GM12878 (cell line): ENCODE measurements at regions not wholly inside any gene's neighbourhood (a gene's known extent, or its start where the extent isn't known, plus 50 kb on each side); places are given as distances from the start of the nearest gene placed in this dataset.

ENCODE experiments used
- ATAC-seq: fragments of 200-7000 bp; cut with Tn5 transposase; 3 replicates; pipeline ENCODE4 v1.9.1; 2020; ENCODE audit warnings: mild to moderate bottlenecking, moderate library complexity
- BruUV-seq: library from RNA; stranded (reverse); fragments of 400-500 nt; replicated peaks from 2 replicates; lab custom pipeline; 2021; lab: Mats Ljungman, UMichigan
- CTCF ChIA-PET: fragments of 300-600 bp; sonication (Branson Sonifier 250); formaldehyde crosslinking; extraction: SDS; loops from one replicate; lab custom pipeline; 2021; ENCODE audit warnings: inconsistent platforms; lab: Yijun Ruan, JAX
- POLR2A ChIA-PET: fragments of 350-600 bp; formaldehyde crosslinking; extraction: SDS; loops from one replicate; lab custom pipeline; 2021; ENCODE audit warnings: inconsistent platforms; lab: Charles Lee
- RAD21 ChIA-PET: fragments of 300-600 bp; sonication (Branson Sonifier 250); formaldehyde crosslinking; loops from one replicate; lab custom pipeline; 2023; ENCODE audit warnings: antibody characterized with exemption; ENCODE audit not compliant: unreplicated experiment; lab: Charles Lee
- SMC1A ChIA-PET: fragments of 300-600 bp; sonication (Branson Sonifier 250); formaldehyde crosslinking; loops from one replicate; lab custom pipeline; 2023; ENCODE audit not compliant: unreplicated experiment, uncharacterized antibody; lab: Charles Lee
- DNase-seq: peaks from one replicate; pipeline ENCODE4 v3.0.0-alpha.2; 2011; ENCODE audit warnings: low read depth, low spot score
- FAIRE-seq: peaks from 3 replicates; lab custom pipeline; 2011; peaks lifted over from hg19 to GRCh38; lab: Jason Lieb, UNC
- H2AFZ ChIP-seq: 2 replicates; pipeline ENCODE4 v1.6.0; 2011; ENCODE audit warnings: low read depth, low read length, control low read depth; ENCODE audit not compliant: control insufficient read depth
- H3K27ac ChIP-seq: 2 replicates; pipeline ENCODE4 v1.5.1; 2011; ENCODE audit warnings: control low read depth; ENCODE audit not compliant: control insufficient read depth, insufficient read depth
- H3K27me3 ChIP-seq, 2 experiments: replicated peaks in 1 of 2; 2 replicates each; pipeline versions ENCODE4 v1.6.0 to v1.6.1; 2011; ENCODE audit warnings: low read length in 1 of 2; ENCODE audit not compliant: control insufficient read depth in 2 of 2, insufficient read depth in 2 of 2
- H3K36me3 ChIP-seq, 2 experiments: 2 replicates each; pipeline ENCODE4 v1.5.1; 2011; ENCODE audit warnings: low read length in 1 of 2; ENCODE audit not compliant: control insufficient read depth in 2 of 2, insufficient read depth in 2 of 2
- H3K4me1 ChIP-seq: 2 replicates; pipeline ENCODE4 v1.6.1; 2011; ENCODE audit warnings: mild to moderate bottlenecking, low read length, moderate library complexity, mixed read lengths; ENCODE audit not compliant: control insufficient read depth, insufficient read depth
- H3K4me2 ChIP-seq: 2 replicates; pipeline ENCODE4 v1.6.0; 2011; ENCODE audit warnings: control low read depth; ENCODE audit not compliant: control insufficient read depth, insufficient read depth
- H3K4me3 ChIP-seq: fragments of 200-600 bp; sonication (generic); 2 replicates; pipeline ENCODE4 v1.5.1; 2016
- H3K79me2 ChIP-seq: 2 replicates; pipeline ENCODE4 v1.6.0; 2011; ENCODE audit warnings: low read length; ENCODE audit not compliant: control insufficient read depth, insufficient read depth
- H3K9ac ChIP-seq: 2 replicates; pipeline ENCODE4 v1.8.0; 2011; ENCODE audit warnings: low read length, control low read depth, mixed read lengths; ENCODE audit not compliant: control insufficient read depth, insufficient read depth
- H3K9me3 ChIP-seq: replicated peaks from 3 replicates; pipeline ENCODE4 v1.5.1; 2011; ENCODE audit warnings: mild to moderate bottlenecking, low read length; ENCODE audit not compliant: control insufficient read depth, insufficient read depth
- H4K20me1 ChIP-seq: 2 replicates; pipeline ENCODE4 v1.6.0; 2011; ENCODE audit not compliant: control insufficient read depth, insufficient read depth
- ATF3 ChIP-seq: IDR thresholded peaks from 2 replicates; pipeline ENCODE4 v1.6.1; 2011; ENCODE audit warnings: low read depth, mild to moderate bottlenecking, low read length, moderate library complexity, borderline replicate concordance; ENCODE audit errors: extremely low read depth
- BRCA1 ChIP-seq: IDR thresholded peaks from 2 replicates; pipeline ENCODE4 v1.6.1; 2011; ENCODE audit warnings: low read depth, low read length, improper control_type of control experiment
- CBX5 ChIP-seq: sonication (generic); IDR thresholded peaks from 2 replicates; pipeline ENCODE4 v1.6.1; 2016; ENCODE audit warnings: low read depth, moderate library complexity, mild to moderate bottlenecking, inconsistent platforms
- FOXK2 ChIP-seq: fragments of 450-650 bp; IDR thresholded peaks from 2 replicates; pipeline ENCODE4 v1.6.1; 2017; ENCODE audit warnings: mild to moderate bottlenecking, moderate library complexity
- GABPA ChIP-seq: IDR thresholded peaks from 2 replicates; pipeline ENCODE4 v1.6.1; 2014; ENCODE audit warnings: antibody characterized with exemption, low read depth, mild to moderate bottlenecking, inconsistent platforms
- JUNB ChIP-seq: IDR thresholded peaks from 2 replicates; pipeline ENCODE4 v1.6.1; 2016; ENCODE audit warnings: antibody characterized with exemption, mild to moderate bottlenecking
- KDM1A ChIP-seq: fragments of 200-600 bp; sonication (generic); IDR thresholded peaks from 2 replicates; pipeline ENCODE4 v1.6.1; 2016; ENCODE audit warnings: borderline replicate concordance
- MTA2 ChIP-seq: fragments of 450-650 bp; IDR thresholded peaks from 2 replicates; pipeline ENCODE4 v1.6.1; 2016; ENCODE audit warnings: low read depth, mild to moderate bottlenecking, moderate library complexity
- PAX8 ChIP-seq: fragments of 450-650 bp; IDR thresholded peaks from 2 replicates; pipeline ENCODE4 v1.6.1; 2017; ENCODE audit warnings: mild to moderate bottlenecking, moderate library complexity
- POLR2AphosphoS5 ChIP-seq: IDR thresholded peaks from 2 replicates; pipeline ENCODE4 v1.6.1; 2011; ENCODE audit warnings: mild to moderate bottlenecking, low read length, inconsistent platforms
- RELA ChIP-seq: fragments of 450-650 bp; IDR thresholded peaks from 2 replicates; pipeline ENCODE4 v1.8.0; 2014; ENCODE audit warnings: borderline replicate concordance; ENCODE audit not compliant: partially characterized antibody
- SIN3A ChIP-seq: IDR thresholded peaks from 2 replicates; pipeline ENCODE4 v1.6.1; 2012; ENCODE audit warnings: low read depth, low read length, improper control_type of control experiment
- SREBF2 ChIP-seq: IDR thresholded peaks from 2 replicates; pipeline ENCODE4 v1.6.1; 2012; ENCODE audit warnings: mild to moderate bottlenecking, low read length
- ZNF687 ChIP-seq: fragments of 450-650 bp; IDR thresholded peaks from 2 replicates; pipeline ENCODE4 v1.6.1; 2017; ENCODE audit warnings: mild to moderate bottlenecking, moderate library complexity
- WGBS: methylation state at CpG from one replicate; pipeline ENCODE4 v1.1.6; 2016; ENCODE audit warnings: low lambda C conversion rate; ENCODE audit not compliant: insufficient replicate concordance, insufficient coverage; ENCODE audit errors: missing lambda C conversion rate; 5-methylcytosine and 5-hydroxymethylcytosine counted together
- in situ Hi-C: fragments of 300-500 bp; cut with MboI; formaldehyde crosslinking; loops from 9 replicates; pipeline ENCODE4 v1.14.3; 2018; ENCODE audit warnings: mixed read lengths
- intact Hi-C: fragments of 100-400 bp; cut with micrococcal nuclease; formaldehyde crosslinking; loops from one replicate; pipeline ENCODE4 v1.14.2; 2022; ENCODE audit not compliant: unreplicated experiment
- TF ChIP-seq, protein P1 (sequence below): IDR thresholded peaks from 2 replicates; pipeline ENCODE4 v1.6.1; 2011; ENCODE audit warnings: borderline replicate concordance, low read depth, mild to moderate bottlenecking, moderate library complexity, low read length; ENCODE audit not compliant: insufficient read depth, poor library complexity, severe bottlenecking
- TF ChIP-seq, protein P2 (sequence below): IDR thresholded peaks from 2 replicates; pipeline ENCODE4 v1.6.1; 2011; ENCODE audit warnings: borderline replicate concordance, low read depth, mild to moderate bottlenecking, moderate library complexity, mixed read lengths, low read length; ENCODE audit not compliant: insufficient read depth; ENCODE audit errors: extremely low read length

DNA sequence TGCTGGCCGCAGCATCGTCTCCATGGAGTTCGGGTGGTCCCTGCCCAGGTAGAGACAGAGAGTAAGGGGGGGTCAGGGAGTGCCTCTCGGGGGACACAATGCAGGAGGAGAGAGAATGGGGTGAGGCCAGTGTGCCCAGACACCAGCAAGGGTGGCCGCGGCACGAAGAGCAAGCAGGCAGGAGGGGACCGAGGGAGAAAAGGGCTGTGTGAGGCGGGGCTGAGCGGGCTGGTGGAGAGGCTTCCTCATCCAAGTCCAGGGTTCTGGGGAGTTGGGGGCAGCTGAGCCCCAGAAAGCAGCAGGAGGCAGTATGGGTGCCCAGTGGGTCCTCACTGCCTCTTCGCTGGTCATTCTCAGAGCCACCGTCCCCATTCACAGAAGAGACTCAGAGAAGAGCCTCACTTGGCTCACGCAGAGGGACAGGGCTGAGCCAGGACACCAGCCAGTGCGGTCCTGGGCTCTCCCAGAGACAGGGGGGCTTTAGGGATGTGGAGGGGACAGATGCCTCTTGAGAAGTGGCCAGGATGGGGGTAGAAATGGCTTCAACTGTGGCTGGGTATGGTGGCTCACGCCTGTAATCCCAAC, 78.9 kb downstream of the MICALL2 start (continued):
- no peak for TF ChIP-seq POLR2AphosphoS5

DNA sequence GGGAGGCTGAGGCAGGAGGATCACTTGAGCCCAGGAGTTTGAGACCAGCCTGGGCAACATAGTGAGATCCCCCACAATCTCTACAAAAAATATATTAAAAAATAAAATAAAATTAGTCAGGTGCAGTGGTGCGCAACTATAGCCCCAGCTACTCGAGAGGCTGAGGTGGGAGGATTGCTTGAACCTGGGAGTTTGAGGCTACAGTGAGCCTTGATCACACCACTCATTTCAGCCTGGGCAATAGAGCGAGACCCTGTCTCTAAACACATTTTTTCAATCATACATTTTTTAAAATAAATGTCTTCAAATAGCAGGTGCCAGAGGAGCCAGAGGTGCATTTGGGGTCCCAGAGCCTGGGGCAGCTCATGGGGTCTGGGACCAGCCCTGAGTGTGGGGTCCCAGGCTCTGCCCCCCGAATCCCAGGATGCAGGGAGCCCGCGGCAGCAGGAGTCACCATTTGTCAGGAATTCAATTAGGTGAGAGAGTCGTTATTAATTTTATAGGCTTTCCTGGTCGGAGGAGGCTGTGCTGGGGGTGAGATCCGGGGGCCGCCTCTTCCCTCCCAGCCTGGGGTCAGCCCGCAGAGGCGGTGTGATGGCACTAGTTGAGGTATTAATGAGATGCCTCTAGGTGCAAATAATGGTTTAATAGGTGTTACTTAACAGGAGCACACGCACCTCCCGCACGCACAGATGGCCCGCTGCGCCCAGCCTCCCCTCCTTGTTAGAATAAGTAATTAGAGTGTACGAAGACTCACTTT, 78.3 kb downstream of the MICALL2 start:
- in situ Hi-C loops (no loop called here), intact Hi-C loops (no loop called here)
- Histone ChIP-seq H3K9ac (no peak overlapping the region), H2AFZ (no peak overlapping the region), H4K20me1 (no peaks in the 10 kb centered on the region), H3K9me3 (no peaks in the 10 kb centered on the region), H3K4me3 (no peak overlapping the region), H3K4me1 (no peaks in the 10 kb centered on the region), H3K36me3 (no peaks in the 10 kb centered on the region), H3K79me2 (no peaks in the 10 kb centered on the region), H3K4me2 (no peak overlapping the region), H3K27ac (no peak overlapping the region), H3K27me3 (no peaks in the 10 kb centered on the region)
- WGBS = 51% methylated on average over 18 of the region's 18 CpGs
- ChIA-PET CTCF (no interaction called here), SMC1A (no interaction called here), POLR2A (interaction anchor here (0.6 to 0.7 kb wide), 2 partner anchors 83 to 559 kb away, joined by 6 to 7 read pairs; no protein-coding TSS in a partner anchor), RAD21 (no interaction called here)
- no TSS peak for BruUV-seq
- DNase-seq (no peak), FAIRE-seq (no peak), ATAC-seq (no peak)
- TF ChIP-seq GABPA = no peak
- no peak for TF ChIP-seq CBX5
- TF ChIP-seq RELA = no peak
- no peak for TF ChIP-seq MTA2
- TF ChIP-seq KDM1A = no peak
- TF ChIP-seq ZNF687 = no peak
- TF ChIP-seq PAX8 = no peak
- no peak for TF ChIP-seq SREBF2
- no peak for TF ChIP-seq JUNB
- TF ChIP-seq, protein P1, sequence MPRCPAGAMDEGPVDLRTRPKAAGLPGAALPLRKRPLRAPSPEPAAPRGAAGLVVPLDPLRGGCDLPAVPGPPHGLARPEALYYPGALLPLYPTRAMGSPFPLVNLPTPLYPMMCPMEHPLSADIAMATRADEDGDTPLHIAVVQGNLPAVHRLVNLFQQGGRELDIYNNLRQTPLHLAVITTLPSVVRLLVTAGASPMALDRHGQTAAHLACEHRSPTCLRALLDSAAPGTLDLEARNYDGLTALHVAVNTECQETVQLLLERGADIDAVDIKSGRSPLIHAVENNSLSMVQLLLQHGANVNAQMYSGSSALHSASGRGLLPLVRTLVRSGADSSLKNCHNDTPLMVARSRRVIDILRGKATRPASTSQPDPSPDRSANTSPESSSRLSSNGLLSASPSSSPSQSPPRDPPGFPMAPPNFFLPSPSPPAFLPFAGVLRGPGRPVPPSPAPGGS = no peak
- no peak for TF ChIP-seq ATF3
- TF ChIP-seq SIN3A = no peak
- no peak for TF ChIP-seq FOXK2
- no peak for TF ChIP-seq BRCA1
- TF ChIP-seq, protein P2, sequence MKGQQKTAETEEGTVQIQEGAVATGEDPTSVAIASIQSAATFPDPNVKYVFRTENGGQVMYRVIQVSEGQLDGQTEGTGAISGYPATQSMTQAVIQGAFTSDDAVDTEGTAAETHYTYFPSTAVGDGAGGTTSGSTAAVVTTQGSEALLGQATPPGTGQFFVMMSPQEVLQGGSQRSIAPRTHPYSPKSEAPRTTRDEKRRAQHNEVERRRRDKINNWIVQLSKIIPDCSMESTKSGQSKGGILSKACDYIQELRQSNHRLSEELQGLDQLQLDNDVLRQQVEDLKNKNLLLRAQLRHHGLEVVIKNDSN = no peak
